Heart left ventricle (tissue), 16 donors: ENCODE measurements at regions not wholly inside any gene's neighbourhood (a gene's known extent, or its start where the extent isn't known, plus 50 kb on each side); places are given as distances from the start of the nearest gene placed in this dataset.
A peak's percentile ranks its signal among the peaks of the same experiment; 100 is the strongest.

Experiments used
- ATAC-seq, 4 donors: fragments of 200-7000 bp; cut with Tn5 transposase; one replicate each; pipeline ENCODE4 v1.9.1; 2020 to 2022; ENCODE audit warnings: moderate library complexity in 4 of 4, mild to moderate bottlenecking in 3 of 4, moderate number of reproducible peaks in 1 of 4
- DNase-seq, 5 donors: peaks; one replicate each; pipeline ENCODE4 v3.0.0-alpha.2; 2020
- H3K27ac ChIP-seq, 12 donors: fragments of 200-600 bp; sonication (generic) in 4 of 12; one replicate each; pipeline versions ENCODE4 v1.5.0 to v1.8.0; 2016 to 2022; ENCODE audit warnings: mild to moderate bottlenecking in 2 of 12
- H3K27me3 ChIP-seq, 9 donors: fragments of 200-600 bp; sonication (generic) in 2 of 9; one replicate each; pipeline versions ENCODE4 v1.5.1 to v1.8.0; 2016 to 2022; ENCODE audit warnings: mild to moderate bottlenecking in 3 of 9
- H3K36me3 ChIP-seq, 9 donors: fragments of 200-600 bp; sonication (generic) in 2 of 9; one replicate each; pipeline versions ENCODE4 v1.5.0 to v1.8.0; 2018 to 2022; ENCODE audit warnings: mild to moderate bottlenecking in 2 of 9
- H3K4me1 ChIP-seq, 12 donors: fragments of 200-600 bp; sonication (generic) in 4 of 12; one replicate each; pipeline versions ENCODE4 v1.5.0 to v1.8.0; 2016 to 2022; ENCODE audit warnings: mild to moderate bottlenecking in 3 of 12
- H3K4me3 ChIP-seq, 12 donors: fragments of 200-600 bp; sonication (generic) in 4 of 12; one replicate each; pipeline versions ENCODE4 v1.5.0 to v1.8.0; 2017 to 2022; ENCODE audit warnings: mild to moderate bottlenecking in 9 of 12, moderate library complexity in 4 of 12
- H3K9me3 ChIP-seq, 12 donors: fragments of 200-600 bp; sonication (generic) in 4 of 12; one replicate each; pipeline versions ENCODE4 v1.5.0 to v1.8.0; 2016 to 2022; ENCODE audit warnings: mild to moderate bottlenecking in 1 of 12
- CTCF ChIP-seq, 12 donors: fragments of 200-600 bp; sonication (generic) in 4 of 12; IDR thresholded peaks; one replicate each; pipeline versions ENCODE4 v1.5.0 to v1.8.0; 2018 to 2022; ENCODE audit warnings: antibody characterized with exemption in 12 of 12, mild to moderate bottlenecking in 5 of 12
- POLR2A ChIP-seq, 2 donors: fragments of 450-650 bp; IDR thresholded peaks; one replicate each; pipeline ENCODE4 v1.6.1; 2017; ENCODE audit warnings: antibody characterized with exemption in 2 of 2, mild to moderate bottlenecking in 2 of 2, moderate library complexity in 2 of 2
- WGBS, 4 donors: extraction: QIAGEN DNeasy Blood & Tissue Kit in 2 of 4; methylation state at CpG; one replicate each; pipeline versions ENCODE4 v1.1.5 to v1.1.7; 2013 to 2018; 5-methylcytosine and 5-hydroxymethylcytosine counted together
- intact Hi-C, 10 donors: fragments of 100-400 bp; cut with DNase I; formaldehyde crosslinking; loops; one replicate each; pipeline versions ENCODE4 v1.11.1 to v1.14.2; 2022
- donor health status: ischemic (EF 13 %, LVEDD 7.1; RV severe dilation, severe dysfunction).
- donor health status: healthy with polysubstance abuse.
- donor health status: DM: no; HTN: yes; CAD: no.
- donor health status: DM: no; HTN: no; CAD: no.
- donor health status: ischemic (EF 25% LVEDD 6.9; RV normal size, moderate dysfunction).
- donor health status: ischemic (EF 25% LVEDD 5.7; RV mildly dilated, moderate dysfunction).
- donor health status: healthy.
- donor health status: DM: yes; HTN: yes; CAD: no.
- donor health status: ischemic (EF 35%, LVEDD 5.7; RV mildly dilated, moderate dysfunction).
- donor health status: nonischemic (EF 11% LVEDD 7.7; RV severe dilation, severe dysfunction).
- donor health status: DM: yes; HTN: yes; CAD: no.
- donor health status: PGD.
- donor health status: ischemic (EF 29% LVEDD 5.4; RV normal size, mild dysfunction).
- donor health status: nonischemic (EF 23%, LVEDD 6.1; RV moderate dilation, normal function).

- H3K4me1 ChIP-seq = no peaks in the 10 kb centered on the region
- no peaks in the 10 kb centered on the region for H3K9me3 ChIP-seq
- TF ChIP-seq POLR2A (IDR thresholded peaks at IDR 0.05) (no peak), CTCF (IDR thresholded peaks at IDR 0.05) (no peak)
- H3K36me3 ChIP-seq = no peaks in the 10 kb centered on the region
- no peaks in the 10 kb centered on the region for H3K27me3 ChIP-seq
- intact Hi-C loops = no loop called here
- no peak overlapping the region for H3K4me3 ChIP-seq
- ATAC-seq = no peak
- 53 to 77% (median 64%) methylated on average over 1 of the region's 1 CpG for WGBS, 4 donors
- no peak overlapping the region for H3K27ac ChIP-seq
- no peak for DNase-seq
These were observed 218.9 kb downstream of the PLOD2 start for GRCh38 chr3:145942052-145942451.

GRCh38 chr3:145943952-145944351 is 217.0 kb downstream of the PLOD2 start:
- H3K4me3 ChIP-seq = no peak overlapping the region
- no peaks in the 10 kb centered on the region for H3K4me1 ChIP-seq
- ATAC-seq (no peak), DNase-seq (no peak)
- intact Hi-C loops = no loop called here
- no peak overlapping the region for H3K27ac ChIP-seq
- TF ChIP-seq POLR2A (IDR thresholded peaks at IDR 0.05) (no peak), CTCF (IDR thresholded peaks at IDR 0.05) (no peak)
- H3K36me3 ChIP-seq = no peaks in the 10 kb centered on the region
- no peaks in the 10 kb centered on the region for H3K27me3 ChIP-seq
- peaks cover 0 to 12% (median 0%) of the 10 kb centered on the region in 12 donors for H3K9me3 ChIP-seq
- 56 to 62% (median 60%) methylated on average over 2 of the region's 2 CpGs for WGBS, 4 donors

GRCh38 chr3:145951441-145951840 is 209.5 kb downstream of the PLOD2 start:
- Histone ChIP-seq H3K4me1 (no peaks in the 10 kb centered on the region), H3K27me3 (no peaks in the 10 kb centered on the region), H3K36me3 (no peaks in the 10 kb centered on the region), H3K9me3 (peaks cover 0 to 14% (median 0%) of the 10 kb centered on the region in 12 donors), H3K4me3 (no peak overlapping the region), H3K27ac (peak overlapping the region in 1 of 12 donors; percentile 1)
- WGBS, 4 donors = 68 to 77% (median 70%) methylated on average over 2 of the region's 2 CpGs
- no peak for TF ChIP-seq POLR2A (IDR thresholded peaks at IDR 0.05)
- TF ChIP-seq CTCF (IDR thresholded peaks at IDR 0.05) = no peak
- intact Hi-C loops = no loop called here
- DNase-seq = no peak
- ATAC-seq = no peak

- 63 to 72% (median 68%) methylated on average over 4 of the region's 4 CpGs for WGBS, 4 donors
- H3K27ac ChIP-seq = peak overlapping the region in 1 of 12 donors; percentile 1
- no peaks in the 10 kb centered on the region for H3K27me3 ChIP-seq
- intact Hi-C loops = no loop called here
- TF ChIP-seq CTCF (IDR thresholded peaks at IDR 0.05) (no peak), POLR2A (IDR thresholded peaks at IDR 0.05) (no peak)
- DNase-seq (no peak), ATAC-seq (peak in 1 of 4 donors; percentile 59)
- H3K4me1 ChIP-seq = no peaks in the 10 kb centered on the region
- H3K9me3 ChIP-seq = peaks cover 0 to 14% (median 0%) of the 10 kb centered on the region in 12 donors
- H3K36me3 ChIP-seq = no peaks in the 10 kb centered on the region
- H3K4me3 ChIP-seq = no peak overlapping the region
These were observed 208.4 kb downstream of the PLOD2 start for GRCh38 chr3:145952536-145952935.
